H9 (cell line): ENCODE measurements at regions not wholly inside any gene's neighbourhood (a gene's known extent, or its start where the extent isn't known, plus 50 kb on each side); places are given as distances from the start of the nearest gene placed in this dataset.

Source experiments
- DNase-seq: peaks from one replicate; pipeline ENCODE4 v3.0.0-alpha.2; 2017
- H2AFZ ChIP-seq: one replicate; pipeline ENCODE4 v1.6.1; 2013; ENCODE audit warnings: mild to moderate bottlenecking, low read length, control low read depth, moderate library complexity
- H2AK5ac ChIP-seq: 2 replicates; pipeline ENCODE4 v1.6.1; 2013; ENCODE audit warnings: low read length, control low read depth, mixed read lengths; ENCODE audit not compliant: insufficient read length
- H2BK120ac ChIP-seq: one replicate; pipeline ENCODE4 v1.6.1; 2013; ENCODE audit warnings: low read depth, mild to moderate bottlenecking, low read length, control low read depth, inconsistent platforms; ENCODE audit not compliant: poor library complexity, severe bottlenecking
- H2BK12ac ChIP-seq: 2 replicates; pipeline ENCODE4 v1.6.1; 2013; ENCODE audit warnings: low read length, control low read depth, mixed read lengths, low read depth; ENCODE audit not compliant: insufficient read length
- H2BK15ac ChIP-seq: 2 replicates; pipeline ENCODE4 v1.6.1; 2013; ENCODE audit warnings: low read depth, low read length, control low read depth
- H2BK20ac ChIP-seq: one replicate; pipeline ENCODE4 v1.6.1; 2013; ENCODE audit warnings: low read depth, mild to moderate bottlenecking, low read length, control low read depth, inconsistent platforms; ENCODE audit not compliant: poor library complexity, severe bottlenecking
- H2BK5ac ChIP-seq: 2 replicates; pipeline ENCODE4 v1.6.1; 2013; ENCODE audit warnings: low read length, control low read depth, mixed read lengths; ENCODE audit not compliant: insufficient read length
- H3K14ac ChIP-seq: 2 replicates; pipeline ENCODE4 v1.6.1; 2013; ENCODE audit warnings: low read length, control low read depth; ENCODE audit not compliant: insufficient read depth
- H3K18ac ChIP-seq: 2 replicates; pipeline ENCODE4 v1.6.1; 2013; ENCODE audit warnings: low read depth, mild to moderate bottlenecking, mixed read lengths, low read length, control low read depth; ENCODE audit not compliant: insufficient read length
- H3K23ac ChIP-seq: 2 replicates; pipeline ENCODE4 v1.6.1; 2013; ENCODE audit warnings: low read length, control low read depth, mixed read lengths, low read depth; ENCODE audit not compliant: insufficient read length
- H3K23me2 ChIP-seq: 2 replicates; pipeline ENCODE4 v1.6.1; 2013; ENCODE audit warnings: low read depth, mild to moderate bottlenecking, mixed read lengths, low read length, control low read depth; ENCODE audit not compliant: insufficient read length, poor library complexity, severe bottlenecking
- H3K27ac ChIP-seq: 2 replicates; pipeline ENCODE4 v1.5.1; 2013; ENCODE audit warnings: low read length, control low read depth, mixed read lengths, low read depth; ENCODE audit not compliant: insufficient read length
- H3K27me3 ChIP-seq: 2 replicates; pipeline ENCODE4 v1.6.1; 2013; ENCODE audit warnings: low read length, control low read depth, inconsistent platforms; ENCODE audit not compliant: insufficient read depth
- H3K4ac ChIP-seq: 2 replicates; pipeline ENCODE4 v1.6.1; 2013; ENCODE audit warnings: low read depth, mild to moderate bottlenecking, control low read depth, inconsistent platforms, low read length, moderate library complexity
- H3K4me1 ChIP-seq: 2 replicates; pipeline ENCODE4 v1.6.1; 2013; ENCODE audit warnings: low read length, control low read depth, inconsistent platforms; ENCODE audit not compliant: insufficient read depth
- H3K4me2 ChIP-seq: 2 replicates; pipeline ENCODE4 v1.6.1; 2013; ENCODE audit warnings: low read length, control low read depth, mixed read lengths; ENCODE audit not compliant: insufficient read length, insufficient read depth
- H3K56ac ChIP-seq: 2 replicates; pipeline ENCODE4 v1.6.1; 2013; ENCODE audit warnings: low read depth, mild to moderate bottlenecking, mixed read lengths, low read length, control low read depth; ENCODE audit not compliant: insufficient read length
- H3K79me1 ChIP-seq: 2 replicates; pipeline ENCODE4 v1.6.1; 2013; ENCODE audit warnings: low read depth, mild to moderate bottlenecking, moderate library complexity, low read length, control low read depth, inconsistent platforms; ENCODE audit not compliant: insufficient read depth, poor library complexity, severe bottlenecking
- H3K79me2 ChIP-seq: 2 replicates; pipeline ENCODE4 v1.6.1; 2013; ENCODE audit warnings: low read length, control low read depth, inconsistent platforms; ENCODE audit not compliant: insufficient read depth
- H3K9ac ChIP-seq: 2 replicates; pipeline ENCODE4 v1.6.1; 2013; ENCODE audit warnings: low read length, control low read depth, mixed read lengths; ENCODE audit not compliant: insufficient read length; ENCODE audit errors: extremely low read depth
- H3K9me3 ChIP-seq: one replicate; pipeline ENCODE4 v1.6.1; 2013; ENCODE audit warnings: low read depth, low read length, inconsistent platforms; ENCODE audit not compliant: control insufficient read depth
- H3T11ph ChIP-seq: one replicate; pipeline ENCODE4 v1.6.1; 2013; ENCODE audit warnings: mild to moderate bottlenecking, low read length, control low read depth, inconsistent platforms
- H4K20me1 ChIP-seq: one replicate; pipeline ENCODE4 v1.6.1; 2013; ENCODE audit not compliant: control insufficient read depth, insufficient read length, insufficient read depth
- H4K5ac ChIP-seq: 2 replicates; pipeline ENCODE4 v1.6.1; 2013; ENCODE audit warnings: low read depth, mild to moderate bottlenecking, mixed read lengths, low read length, control low read depth; ENCODE audit not compliant: insufficient read length
- H4K8ac ChIP-seq: replicated peaks from 2 replicates; pipeline ENCODE4 v1.6.1; 2013; ENCODE audit warnings: low read length, control low read depth, mixed read lengths, low read depth; ENCODE audit not compliant: insufficient read length
- H4K91ac ChIP-seq: 2 replicates; pipeline ENCODE4 v1.6.1; 2013; ENCODE audit warnings: low read depth, mild to moderate bottlenecking, moderate library complexity, mixed read lengths, low read length, control low read depth; ENCODE audit not compliant: insufficient read length
- H3K27ac Mint-ChIP-seq, 3 experiments: 2 replicates in 2 of 3; 3 replicates in 1 of 3; pipeline ENCODE4 v1.8.0; 2020 to 2021; ENCODE audit warnings: mixed read lengths in 3 of 3, mild to moderate bottlenecking in 1 of 3, moderate library complexity in 1 of 3
- H3K27me3 Mint-ChIP-seq: 2 replicates; pipeline ENCODE4 v1.8.0; 2021; ENCODE audit warnings: low read depth, mild to moderate bottlenecking, moderate library complexity, mixed read lengths
- H3K36me3 Mint-ChIP-seq, 3 experiments: 2 replicates in 2 of 3; 3 replicates in 1 of 3; pipeline ENCODE4 v1.8.0; 2020 to 2021; ENCODE audit warnings: low read depth in 3 of 3, mixed read lengths in 3 of 3; ENCODE audit not compliant: insufficient read depth in 1 of 3
- H3K4me1 Mint-ChIP-seq, 2 experiments: 2 replicates each; pipeline ENCODE4 v1.8.0; 2020; ENCODE audit warnings: mixed read lengths in 2 of 2
- H3K4me3 Mint-ChIP-seq, 2 experiments: 2 replicates in 1 of 2; 3 replicates in 1 of 2; pipeline ENCODE4 v1.8.0; 2020 to 2021; ENCODE audit warnings: mild to moderate bottlenecking in 2 of 2, mixed read lengths in 2 of 2, moderate library complexity in 1 of 2
- H3K9me3 Mint-ChIP-seq, 2 experiments: 2 replicates in 1 of 2; 3 replicates in 1 of 2; pipeline ENCODE4 v1.8.0; 2020; ENCODE audit warnings: mild to moderate bottlenecking in 2 of 2, mixed read lengths in 2 of 2, moderate library complexity in 1 of 2
- CTCF ChIP-seq: fragments of 200-600 bp; sonication (generic); conservative IDR thresholded peaks from 3 replicates; pipeline ENCODE4 v1.8.0; 2021; ENCODE audit warnings: antibody characterized with exemption, mild to moderate bottlenecking
- WGBS: extraction: QIAGEN DNeasy Blood & Tissue Kit; methylation state at CpG from one replicate; pipeline ENCODE4 v1.1.7; 2013; ENCODE audit warnings: missing lambda C conversion rate, low lambda C conversion rate, mixed read lengths; ENCODE audit not compliant: insufficient read length; ENCODE audit errors: extremely low coverage; 5-methylcytosine and 5-hydroxymethylcytosine counted together

GRCh38 chr7:49341849-49342248 is 417.5 kb downstream of the CDC14C start:
- TF ChIP-seq CTCF = no peak
- H3K36me3 Mint-ChIP-seq = peaks cover 2 to 8% (median 4%) of the 10 kb centered on the region in 3 experiments; a peak in 3 of 7 replicates
- Histone ChIP-seq H4K91ac (no peak overlapping the region), H3K9ac (no peak overlapping the region), H2BK12ac (no peak overlapping the region), H3K4me1 (no peaks in the 10 kb centered on the region), H3K23me2 (no peaks in the 10 kb centered on the region), H2BK15ac (no peak overlapping the region), H3K79me1 (no peaks in the 10 kb centered on the region), H3T11ph (no peak overlapping the region), H4K8ac (no peak overlapping the region), H2BK120ac (no peak overlapping the region), H3K14ac (no peak overlapping the region), H2BK20ac (no peak overlapping the region), H3K23ac (no peak overlapping the region), H4K5ac (no peak overlapping the region), H3K27me3 (no peaks in the 10 kb centered on the region), H3K56ac (no peak overlapping the region), H2AFZ (no peak overlapping the region), H3K4me2 (no peak overlapping the region), H3K27ac (no peak overlapping the region), H3K79me2 (no peaks in the 10 kb centered on the region), H4K20me1 (no peaks in the 10 kb centered on the region), H3K9me3 (peaks cover 13% of the 10 kb centered on the region), H3K4ac (no peak overlapping the region), H3K18ac (no peak overlapping the region), H2BK5ac (no peak overlapping the region), H2AK5ac (no peak overlapping the region)
- DNase-seq = no peak
- no peaks in the 10 kb centered on the region for H3K27me3 Mint-ChIP-seq
- H3K4me3 Mint-ChIP-seq = no peak overlapping the region
- no CpG with 5 or more reads among the region's 3 CpGs for WGBS
- H3K27ac Mint-ChIP-seq = no peak overlapping the region
- H3K4me1 Mint-ChIP-seq = peaks cover 0 to 6% of the 10 kb centered on the region in 2 experiments; a peak in 2 of 4 replicates
- peaks cover 14 to 18% of the 10 kb centered on the region in 2 experiments; a peak in 4 of 5 replicates for H3K9me3 Mint-ChIP-seq
